Uterus (tissue), 2 donors: ENCODE measurements at regions not wholly inside any gene's neighbourhood (a gene's known extent, or its start where the extent isn't known, plus 50 kb on each side); places are given as distances from the start of the nearest gene placed in this dataset.

Source experiments
- POLR2A ChIP-seq, 2 donors: fragments of 450-650 bp; IDR thresholded peaks; one replicate each; pipeline ENCODE4 v1.6.1; 2016; ENCODE audit warnings: antibody characterized with exemption in 2 of 2, mild to moderate bottlenecking in 1 of 2, moderate library complexity in 1 of 2
- TF ChIP-seq, protein P1 (sequence below), 4 experiments: fragments of 200-600 bp in 2 of 4; fragments of 450-650 bp in 2 of 4; sonication (generic) in 2 of 4; IDR thresholded peaks; one replicate each; pipeline ENCODE4 v1.5.1; 2016 to 2019; ENCODE audit warnings: antibody characterized with exemption in 4 of 4, mild to moderate bottlenecking in 2 of 4, moderate library complexity in 1 of 4

DNA sequence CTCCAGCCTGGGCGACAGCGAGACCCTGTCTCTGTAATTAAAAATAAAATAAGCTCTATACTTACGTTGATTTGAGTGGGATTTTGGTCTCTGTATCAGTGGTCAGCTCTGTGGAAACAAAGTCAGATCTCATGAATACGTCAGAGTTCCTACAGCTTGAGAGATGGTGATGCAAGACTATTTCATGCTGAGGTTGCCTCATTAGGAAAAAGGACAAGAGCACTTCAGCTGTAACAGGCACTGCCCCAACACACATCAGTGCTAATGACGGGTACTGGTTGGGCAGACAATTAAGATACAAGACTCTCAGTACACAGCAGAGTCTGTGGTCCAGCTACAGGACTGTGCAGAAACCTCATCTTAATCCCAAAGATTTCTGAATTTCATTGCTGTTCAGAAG, 246.4 kb upstream of the AMIGO2 start:
- TF ChIP-seq, protein P1, sequence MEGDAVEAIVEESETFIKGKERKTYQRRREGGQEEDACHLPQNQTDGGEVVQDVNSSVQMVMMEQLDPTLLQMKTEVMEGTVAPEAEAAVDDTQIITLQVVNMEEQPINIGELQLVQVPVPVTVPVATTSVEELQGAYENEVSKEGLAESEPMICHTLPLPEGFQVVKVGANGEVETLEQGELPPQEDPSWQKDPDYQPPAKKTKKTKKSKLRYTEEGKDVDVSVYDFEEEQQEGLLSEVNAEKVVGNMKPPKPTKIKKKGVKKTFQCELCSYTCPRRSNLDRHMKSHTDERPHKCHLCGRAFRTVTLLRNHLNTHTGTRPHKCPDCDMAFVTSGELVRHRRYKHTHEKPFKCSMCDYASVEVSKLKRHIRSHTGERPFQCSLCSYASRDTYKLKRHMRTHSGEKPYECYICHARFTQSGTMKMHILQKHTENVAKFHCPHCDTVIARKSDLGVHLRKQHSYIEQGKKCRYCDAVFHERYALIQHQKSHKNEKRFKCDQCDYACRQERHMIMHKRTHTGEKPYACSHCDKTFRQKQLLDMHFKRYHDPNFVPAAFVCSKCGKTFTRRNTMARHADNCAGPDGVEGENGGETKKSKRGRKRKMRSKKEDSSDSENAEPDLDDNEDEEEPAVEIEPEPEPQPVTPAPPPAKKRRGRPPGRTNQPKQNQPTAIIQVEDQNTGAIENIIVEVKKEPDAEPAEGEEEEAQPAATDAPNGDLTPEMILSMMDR (IDR thresholded peaks at IDR 0.05), result no peak
- TF ChIP-seq POLR2A (IDR thresholded peaks at IDR 0.05), result no peak
